ENCODE measurements at regions not wholly inside any gene's neighbourhood (a gene's known extent, or its start where the extent isn't known, plus 50 kb on each side); places are given as distances from the start of the nearest gene placed in this dataset.
"Not testable (repeated sequence)": the region's sequence is repeated elsewhere in the genome, so short reads cannot be mapped to it uniquely, and the experiment has no call there.

- DNase-seq (ENCODE audit: low read depth in 2 of 2) = no peak
Observed at GRCh38 chrX:121854614-121854911, 807.2 kb downstream of the GLUD2 start.

GRCh38 chrX:121858867-121859647, 811.6 kb downstream of the GLUD2 start:
- no peak for DNase-seq (ENCODE audit: low read depth in 2 of 2)

- DNase-seq (ENCODE audit: low read depth in 2 of 2) = no peak
Observed at GRCh38 chrX:121863976-121864375, 816.6 kb downstream of the GLUD2 start.

GRCh38 chrX:121864561-121864960, 817.2 kb downstream of the GLUD2 start:
- no peak for DNase-seq (ENCODE audit: low read depth in 2 of 2)

- DNase-seq (ENCODE audit: low read depth in 2 of 2) = no peak
Observed at GRCh38 chrX:121869876-121870477, 822.6 kb downstream of the GLUD2 start.

- DNase-seq (ENCODE audit: low read depth in 2 of 2) = no peak
Observed at GRCh38 chrX:121871122-121871521, 823.7 kb downstream of the GLUD2 start.

GRCh38 chrX:121876305-121876704, 828.9 kb downstream of the GLUD2 start:
- DNase-seq (ENCODE audit: low read depth in 2 of 2) = no peak

GRCh38 chrX:121877337-121877736, 829.9 kb downstream of the GLUD2 start:
- not testable (repeated sequence) for DNase-seq (ENCODE audit: low read depth in 2 of 2)

- no peak for DNase-seq (ENCODE audit: low read depth in 2 of 2)
Observed at GRCh38 chrX:121886557-121886956, 839.1 kb downstream of the GLUD2 start.

GRCh38 chrX:121894756-121895155, 847.3 kb downstream of the GLUD2 start:
- no peak for DNase-seq (ENCODE audit: low read depth in 2 of 2)

- DNase-seq (ENCODE audit: low read depth in 2 of 2) = no peak
Observed at GRCh38 chrX:121902463-121902862, 855.1 kb downstream of the GLUD2 start.

- DNase-seq (ENCODE audit: low read depth in 2 of 2) = no peak
Observed at GRCh38 chrX:121903961-121904360, 856.6 kb downstream of the GLUD2 start.

GRCh38 chrX:121921258-121921657, 873.8 kb downstream of the GLUD2 start:
- no peak for DNase-seq (ENCODE audit: low read depth in 2 of 2)

GRCh38 chrX:121931567-121931966, 884.2 kb downstream of the GLUD2 start:
- no peak for DNase-seq (ENCODE audit: low read depth in 2 of 2)

- DNase-seq (ENCODE audit: low read depth in 2 of 2) = no peak
Observed at GRCh38 chrX:121932688-121933087, 885.3 kb downstream of the GLUD2 start.

GRCh38 chrX:121949041-121949760, 901.8 kb downstream of the GLUD2 start:
- no peak for DNase-seq (ENCODE audit: low read depth in 2 of 2)

GRCh38 chrX:121958886-121959285, 911.5 kb downstream of the GLUD2 start:
- no peak for DNase-seq (ENCODE audit: low read depth in 2 of 2)

- DNase-seq (ENCODE audit: low read depth in 2 of 2) = no peak
Observed at GRCh38 chrX:121975671-121976070, 928.3 kb downstream of the GLUD2 start.

- no peak for DNase-seq (ENCODE audit: low read depth in 2 of 2)
Observed at GRCh38 chrX:121987163-121987562, 939.8 kb downstream of the GLUD2 start.

- no peak for DNase-seq (ENCODE audit: low read depth in 2 of 2)
Observed at GRCh38 chrX:121987835-121988234, 940.4 kb downstream of the GLUD2 start.

GRCh38 chrX:122004127-122004526, 956.7 kb downstream of the GLUD2 start:
- DNase-seq (ENCODE audit: low read depth in 2 of 2) = no peak

GRCh38 chrX:122026665-122027064, 979.3 kb downstream of the GLUD2 start:
- no peak for DNase-seq (ENCODE audit: low read depth in 2 of 2)

- no peak for DNase-seq (ENCODE audit: low read depth in 2 of 2)
Observed at GRCh38 chrX:122046226-122046625, 998.8 kb downstream of the GLUD2 start.
